NT2/D1 (cell line): ENCODE measurements at regions not wholly inside any gene's neighbourhood (a gene's known extent, or its start where the extent isn't known, plus 50 kb on each side); places are given as distances from the start of the nearest gene placed in this dataset.
"Not testable (repeated sequence)": the region's sequence is repeated elsewhere in the genome, so short reads cannot be mapped to it uniquely, and the experiment has no call there.

Experiments
- SUZ12 ChIP-seq: IDR thresholded peaks from 2 replicates; pipeline ENCODE4 v1.6.1; 2011; ENCODE audit not compliant: insufficient read length, insufficient read depth; ENCODE audit errors: extremely low read depth
- YY1 ChIP-seq: IDR thresholded peaks from 2 replicates; pipeline ENCODE4 v1.6.1; 2011; ENCODE audit not compliant: insufficient read length, insufficient read depth
- ZNF274 ChIP-seq: IDR thresholded peaks from 2 replicates; pipeline ENCODE4 v1.6.1; 2011; ENCODE audit warnings: mild to moderate bottlenecking, low read depth, low read length

DNA sequence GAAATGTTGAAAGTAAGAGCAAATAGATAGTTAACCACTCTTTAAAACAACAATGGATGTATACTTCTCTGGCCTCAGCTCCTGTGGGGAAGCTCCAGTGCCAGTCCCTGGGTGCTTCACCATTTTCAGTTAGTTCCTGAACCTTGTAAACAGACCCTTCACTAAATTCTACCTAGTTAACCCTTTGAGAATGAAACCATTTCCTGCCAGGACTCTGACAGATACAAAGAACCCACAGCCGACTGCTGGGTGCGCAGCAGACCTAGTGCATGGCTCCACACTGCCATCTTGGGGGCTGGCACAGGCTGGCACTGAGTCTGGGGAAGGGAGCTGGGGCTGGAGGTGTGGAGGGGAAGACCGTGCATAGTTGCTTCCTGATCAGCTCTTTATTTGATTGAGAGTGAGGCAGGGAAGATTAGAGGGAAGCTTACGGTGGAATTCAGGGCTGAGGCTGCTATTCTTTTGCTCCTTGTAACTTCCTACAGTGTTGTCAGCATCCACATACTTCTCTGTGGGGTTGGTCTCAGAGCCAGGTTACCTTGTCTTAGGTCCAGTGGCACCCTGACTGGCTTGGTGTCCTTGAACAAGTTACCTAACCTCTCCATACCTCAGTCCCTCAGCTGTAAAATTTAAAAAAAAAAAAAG is 62.3 kb upstream of the TP53BP2 start:
- not testable (repeated sequence) for TF ChIP-seq SUZ12, ZNF274, YY1
